ENCODE measurements at regions not wholly inside any gene's neighbourhood (a gene's known extent, or its start where the extent isn't known, plus 50 kb on each side); places are given as distances from the start of the nearest gene placed in this dataset.

DNA sequence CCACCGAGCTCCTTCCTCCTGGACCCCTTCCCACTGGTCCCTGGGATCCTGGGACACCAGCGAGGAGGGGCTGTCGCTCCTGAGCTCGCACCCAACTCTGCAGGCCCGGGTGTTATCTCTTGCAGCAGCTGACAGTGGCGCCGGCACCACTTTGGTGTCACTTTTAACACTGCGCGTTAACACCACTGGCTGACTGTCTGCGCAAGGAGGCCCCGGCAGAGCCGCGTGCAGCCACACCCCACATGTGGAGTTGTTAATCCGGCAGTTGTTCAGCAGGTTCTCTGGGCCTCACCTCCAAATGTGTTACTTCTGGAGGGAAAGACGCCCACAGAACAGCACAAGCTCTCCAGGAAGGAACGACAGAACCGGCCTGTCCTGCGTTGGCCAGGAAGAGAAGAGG lies 155.0 kb upstream of the GLI2 start:
- 84 to 88% methylated on average over 10 to 18 of the region's 18 CpGs for WGBS, 2 donors
- Histone ChIP-seq H3K27ac (no peak overlapping the region), H3K36me3 (no peaks in the 10 kb centered on the region), H3K9me3 (no peaks in the 10 kb centered on the region), H3K4me3 (replicated peaks in 1 of 3) (no peak overlapping the region), H3K27me3 (no peaks in the 10 kb centered on the region), H3K4me1 (peaks cover 9 to 10% of the 10 kb centered on the region in 2 donors)
- DNase-seq = no peak
- TF ChIP-seq CTCF (IDR thresholded peaks at IDR 0.05) (no peak), POLR2A (IDR thresholded peaks at IDR 0.05) (no peak)
- intact Hi-C loops (cut with DNase I) = no loop called here

DNA sequence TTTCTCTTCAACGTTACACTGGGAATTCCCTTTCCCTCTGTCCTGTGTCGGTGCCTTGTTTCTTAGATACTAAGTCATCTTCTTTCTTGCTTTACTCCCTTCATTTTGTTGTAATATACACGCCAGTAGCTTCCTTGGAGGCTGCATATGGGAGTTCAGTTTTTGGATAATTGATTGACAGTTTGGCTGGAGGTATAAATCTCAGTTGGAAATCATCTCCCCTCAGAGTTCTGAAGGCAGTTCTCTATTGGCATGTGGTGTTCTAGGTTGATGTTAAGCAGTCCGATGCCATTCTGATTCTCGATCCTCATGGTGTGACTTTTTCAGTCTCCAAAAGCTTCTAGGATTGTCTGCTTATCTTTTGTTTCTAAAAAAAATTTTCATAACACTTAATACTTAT lies 152.5 kb upstream of the GLI2 start:
- Histone ChIP-seq H3K4me1 (peaks cover 2 to 11% of the 10 kb centered on the region in 2 donors), H3K4me3 (replicated peaks in 1 of 3) (no peak overlapping the region), H3K36me3 (no peaks in the 10 kb centered on the region), H3K9me3 (no peaks in the 10 kb centered on the region), H3K27me3 (no peaks in the 10 kb centered on the region), H3K27ac (no peak overlapping the region)
- DNase-seq = no peak
- 95% methylated on average over 5 of the region's 5 CpGs for WGBS, 2 donors
- no peak for TF ChIP-seq POLR2A (IDR thresholded peaks at IDR 0.05)
- TF ChIP-seq CTCF (IDR thresholded peaks at IDR 0.05) = no peak
- intact Hi-C loops (cut with DNase I) = no loop called here

GRCh38 chr2:120583851-120584570 lies 151.7 kb upstream of the GLI2 start:
- Histone ChIP-seq H3K4me1 (peaks cover 2 to 11% of the 10 kb centered on the region in 2 donors), H3K9me3 (no peaks in the 10 kb centered on the region), H3K4me3 (replicated peaks in 1 of 3) (no peak overlapping the region), H3K36me3 (no peaks in the 10 kb centered on the region), H3K27me3 (no peaks in the 10 kb centered on the region), H3K27ac (no peak overlapping the region)
- WGBS, 2 donors = 87 to 91% methylated on average over 1 of the region's 1 CpG
- intact Hi-C loops (cut with DNase I) = no loop called here
- no peak for DNase-seq
- no peak for TF ChIP-seq POLR2A (IDR thresholded peaks at IDR 0.05)
- TF ChIP-seq CTCF (IDR thresholded peaks at IDR 0.05) = no peak

GRCh38 chr2:120586507-120587278 lies 149.0 kb upstream of the GLI2 start:
- H3K4me3 ChIP-seq (replicated peaks in 1 of 3) = peak overlapping the region in 1 of 3 donors; percentile 4
- WGBS, 2 donors = 61 to 68% methylated on average over 15 to 18 of the region's 41 CpGs
- intact Hi-C loops (cut with DNase I) = no loop called here
- H3K27ac ChIP-seq = no peak overlapping the region
- H3K9me3 ChIP-seq = no peaks in the 10 kb centered on the region
- TF ChIP-seq POLR2A (IDR thresholded peaks at IDR 0.05) (no peak), CTCF (IDR thresholded peaks at IDR 0.05) (no peak)
- peak; percentile 70 to 73 for DNase-seq
- no peaks in the 10 kb centered on the region for H3K36me3 ChIP-seq
- H3K4me1 ChIP-seq = peaks cover 2 to 11% of the 10 kb centered on the region in 2 donors
- no peaks in the 10 kb centered on the region for H3K27me3 ChIP-seq
